CD14-positive monocyte (primary cell): ENCODE measurements at regions not wholly inside any gene's neighbourhood (a gene's known extent, or its start where the extent isn't known, plus 50 kb on each side); places are given as distances from the start of the nearest gene placed in this dataset.

Experiments used
- DNase-seq, 3 donors: peaks; one replicate each; pipeline ENCODE4 v3.0.0-alpha.2; 2011 to 2022
- H2AFZ ChIP-seq: 2 replicates; pipeline ENCODE4 v1.6.0; 2012; ENCODE audit warnings: mild to moderate bottlenecking, low read depth, low read length, inconsistent platforms; ENCODE audit not compliant: insufficient read depth, poor library complexity, severe bottlenecking
- H3K27ac ChIP-seq, 2 donors: 1 replicate in 1 of 2; 2 replicates in 1 of 2; pipeline ENCODE4 v1.5.1; 2012 to 2013; ENCODE audit warnings: low read length in 2 of 2, control low read depth in 1 of 2, inconsistent platforms in 1 of 2, low read depth in 1 of 2, mild to moderate bottlenecking in 1 of 2
- H3K27me3 ChIP-seq, 2 donors: one replicate each; pipeline versions ENCODE4 v1.6.0 to v1.6.1; 2011 to 2013; ENCODE audit warnings: low read length in 2 of 2; ENCODE audit not compliant: control insufficient read depth in 2 of 2, insufficient read depth in 2 of 2
- H3K36me3 ChIP-seq, 2 donors: replicated peaks in 1 of 2; 1 replicate in 1 of 2; 2 replicates in 1 of 2; pipeline versions ENCODE4 v1.5.1 to v1.6.1; 2012 to 2013; ENCODE audit warnings: low read length in 2 of 2, control low read depth in 1 of 2, inconsistent platforms in 1 of 2, mild to moderate bottlenecking in 1 of 2; ENCODE audit not compliant: insufficient read depth in 2 of 2, control insufficient read depth in 1 of 2
- H3K4me1 ChIP-seq, 2 donors: 1 replicate in 1 of 2; 2 replicates in 1 of 2; pipeline versions ENCODE4 v1.5.1 to v1.6.1; 2012 to 2013; ENCODE audit warnings: low read length in 2 of 2, control low read depth in 1 of 2, inconsistent platforms in 1 of 2, mild to moderate bottlenecking in 1 of 2, moderate library complexity in 1 of 2; ENCODE audit not compliant: insufficient read depth in 2 of 2, control insufficient read depth in 1 of 2
- H3K4me2 ChIP-seq: replicated peaks from 2 replicates; pipeline ENCODE3; 2012; ENCODE audit warnings: low read length, moderate library complexity, mild to moderate bottlenecking; ENCODE audit not compliant: poor library complexity, severe bottlenecking; ENCODE audit errors: extremely low read depth
- H3K4me3 ChIP-seq, 3 experiments: fragments of 200-600 bp in 1 of 3; sonication (generic) in 1 of 3; replicated peaks in 1 of 3; 1 replicate in 2 of 3; 2 replicates in 1 of 3; pipeline ENCODE4 v1.5.1; 2011 to 2013; ENCODE audit warnings: low read length in 3 of 3, mild to moderate bottlenecking in 3 of 3, control low read depth in 2 of 3, low read depth in 2 of 3, inconsistent platforms in 1 of 3, moderate library complexity in 1 of 3
- H3K79me2 ChIP-seq: 2 replicates; pipeline ENCODE4 v1.6.0; 2012; ENCODE audit warnings: mild to moderate bottlenecking, control low read depth, inconsistent platforms, low read length, moderate library complexity; ENCODE audit not compliant: insufficient read depth
- H3K9ac ChIP-seq: 2 replicates; pipeline ENCODE4 v1.6.0; 2017; ENCODE audit warnings: low read length, mild to moderate bottlenecking; ENCODE audit not compliant: insufficient read depth, poor library complexity, severe bottlenecking
- H3K9me3 ChIP-seq, 2 donors: replicated peaks in 1 of 2; 1 replicate in 1 of 2; 2 replicates in 1 of 2; pipeline versions ENCODE4 v1.5.1 to v1.6.1; 2012 to 2013; ENCODE audit warnings: low read length in 2 of 2, control low read depth in 1 of 2; ENCODE audit not compliant: control insufficient read depth in 1 of 2, insufficient read depth in 1 of 2
- H4K20me1 ChIP-seq: 2 replicates; pipeline ENCODE4 v1.6.0; 2012; ENCODE audit warnings: mild to moderate bottlenecking, low read length, control low read depth, moderate library complexity; ENCODE audit not compliant: insufficient read depth
- H3K27ac Mint-ChIP-seq, 7 donors: one replicate each; pipeline ENCODE4 v1.8.0; 2020; ENCODE audit warnings: mild to moderate bottlenecking in 7 of 7, mixed read lengths in 7 of 7, moderate library complexity in 6 of 7, inconsistent platforms in 2 of 7
- H3K27me3 Mint-ChIP-seq, 3 donors: one replicate each; pipeline ENCODE4 v1.8.0; 2021 to 2022; ENCODE audit warnings: low read depth in 3 of 3, mild to moderate bottlenecking in 3 of 3, mixed read lengths in 3 of 3, moderate library complexity in 3 of 3, inconsistent platforms in 1 of 3
- H3K36me3 Mint-ChIP-seq, 2 donors: one replicate each; pipeline ENCODE4 v1.8.0; 2020; ENCODE audit warnings: mixed read lengths in 2 of 2, inconsistent platforms in 1 of 2, mild to moderate bottlenecking in 1 of 2
- H3K4me1 Mint-ChIP-seq: one replicate; pipeline ENCODE4 v1.8.0; 2020; ENCODE audit warnings: mild to moderate bottlenecking, mixed read lengths
- H3K4me3 Mint-ChIP-seq, 2 donors: one replicate each; pipeline ENCODE4 v1.8.0; 2020; ENCODE audit warnings: mild to moderate bottlenecking in 2 of 2, mixed read lengths in 2 of 2, moderate library complexity in 1 of 2
- H3K9me3 Mint-ChIP-seq, 7 donors: one replicate each; pipeline ENCODE4 v1.8.0; 2020 to 2022; ENCODE audit warnings: mixed read lengths in 7 of 7, mild to moderate bottlenecking in 6 of 7, moderate library complexity in 6 of 7, inconsistent platforms in 2 of 7
- WGBS: methylation state at CpG from one replicate; pipeline ENCODE4 v1.1.5; 2013; ENCODE audit warnings: missing lambda C conversion rate; ENCODE audit not compliant: insufficient coverage; 5-methylcytosine and 5-hydroxymethylcytosine counted together
- intact Hi-C, 2 donors: fragments of 100-400 bp; cut with micrococcal nuclease; formaldehyde crosslinking; loops; one replicate each; pipeline versions ENCODE4 v1.15.0 to v1.15.1; 2023
- TF ChIP-seq, protein P1 (sequence below): fragments of 200-600 bp; IDR thresholded peaks from one replicate; pipeline ENCODE4 v1.8.0; 2022; ENCODE audit warnings: antibody characterized with exemption, mild to moderate bottlenecking

DNA sequence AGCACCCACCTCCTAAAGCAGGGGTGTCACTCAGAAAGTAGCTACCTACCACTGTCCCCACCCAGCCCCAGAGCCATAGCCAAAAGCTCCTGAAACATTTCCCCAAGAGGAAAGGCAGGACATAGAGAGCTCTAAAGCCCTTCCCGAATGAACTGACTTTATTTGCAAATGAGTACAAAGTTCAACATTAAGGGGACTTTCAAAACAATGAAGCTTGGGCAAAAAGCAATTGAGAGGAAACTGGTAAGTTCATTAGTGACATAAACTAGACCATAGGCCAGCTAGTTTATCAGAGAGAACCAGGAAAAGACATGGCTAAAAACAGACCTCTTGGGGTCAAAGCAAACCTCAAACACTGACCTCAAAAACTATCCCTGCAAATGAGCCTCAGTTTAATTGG lies 72.7 kb downstream of the IGLL5 start:
- H4K20me1 ChIP-seq, result no peaks in the 10 kb centered on the region
- no peak overlapping the region for H3K9ac ChIP-seq
- no peak for DNase-seq
- Mint-ChIP-seq H3K4me3 (no peak overlapping the region), H3K9me3 (peaks cover 4 to 13% (median 8%) of the 10 kb centered on the region in 7 donors), H3K27ac (no peak overlapping the region), H3K27me3 (peaks cover 11 to 27% (median 23%) of the 10 kb centered on the region in 3 donors), H3K36me3 (no peaks in the 10 kb centered on the region), H3K4me1 (peaks cover 6% of the 10 kb centered on the region)
- H3K9me3 ChIP-seq, result no peaks in the 10 kb centered on the region
- TF ChIP-seq, protein P1, sequence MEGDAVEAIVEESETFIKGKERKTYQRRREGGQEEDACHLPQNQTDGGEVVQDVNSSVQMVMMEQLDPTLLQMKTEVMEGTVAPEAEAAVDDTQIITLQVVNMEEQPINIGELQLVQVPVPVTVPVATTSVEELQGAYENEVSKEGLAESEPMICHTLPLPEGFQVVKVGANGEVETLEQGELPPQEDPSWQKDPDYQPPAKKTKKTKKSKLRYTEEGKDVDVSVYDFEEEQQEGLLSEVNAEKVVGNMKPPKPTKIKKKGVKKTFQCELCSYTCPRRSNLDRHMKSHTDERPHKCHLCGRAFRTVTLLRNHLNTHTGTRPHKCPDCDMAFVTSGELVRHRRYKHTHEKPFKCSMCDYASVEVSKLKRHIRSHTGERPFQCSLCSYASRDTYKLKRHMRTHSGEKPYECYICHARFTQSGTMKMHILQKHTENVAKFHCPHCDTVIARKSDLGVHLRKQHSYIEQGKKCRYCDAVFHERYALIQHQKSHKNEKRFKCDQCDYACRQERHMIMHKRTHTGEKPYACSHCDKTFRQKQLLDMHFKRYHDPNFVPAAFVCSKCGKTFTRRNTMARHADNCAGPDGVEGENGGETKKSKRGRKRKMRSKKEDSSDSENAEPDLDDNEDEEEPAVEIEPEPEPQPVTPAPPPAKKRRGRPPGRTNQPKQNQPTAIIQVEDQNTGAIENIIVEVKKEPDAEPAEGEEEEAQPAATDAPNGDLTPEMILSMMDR, result no peak
- H2AFZ ChIP-seq, result no peak overlapping the region
- no peak overlapping the region for H3K27ac ChIP-seq
- H3K27me3 ChIP-seq, result peaks cover 6 to 8% of the 10 kb centered on the region in 2 donors
- H3K4me3 ChIP-seq, result no peak overlapping the region
- H3K4me2 ChIP-seq, result no peak overlapping the region
- intact Hi-C loops, result loop anchor here in 1 of 2 donors (5.0 kb wide), 1 partner anchor 167 kb away; no protein-coding TSS in a partner anchor
- H3K4me1 ChIP-seq, result peaks cover 6% of the 10 kb centered on the region in 2 donors
- no peaks in the 10 kb centered on the region for H3K79me2 ChIP-seq
- no peaks in the 10 kb centered on the region for H3K36me3 ChIP-seq
- WGBS, result no CpG with 5 or more reads among the region's 1 CpG

DNA sequence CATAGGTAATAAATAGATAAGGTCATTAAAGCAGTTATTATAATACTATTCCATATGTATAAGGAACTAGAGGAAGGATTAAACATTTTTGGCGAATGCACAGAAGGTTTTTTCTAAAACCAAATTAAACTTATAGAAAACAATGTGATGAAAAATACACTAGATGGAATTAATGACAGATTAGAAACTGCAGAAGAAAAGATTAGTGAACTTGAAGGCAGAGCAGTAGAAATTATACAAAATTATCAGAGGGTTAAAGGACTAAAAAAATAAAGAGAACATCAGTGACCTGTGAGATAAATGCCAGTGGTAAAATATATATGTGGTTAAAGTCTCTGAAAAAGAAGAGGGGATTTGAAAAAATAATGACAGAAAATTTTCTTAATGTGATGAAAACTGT lies 74.0 kb downstream of the IGLL5 start:
- H3K27me3 Mint-ChIP-seq, result peaks cover 16 to 38% (median 32%) of the 10 kb centered on the region in 3 donors
- H3K4me2 ChIP-seq, result no peak overlapping the region

More for the DNA sequence above, 74.0 kb downstream of the IGLL5 start:
- H2AFZ ChIP-seq, result no peak overlapping the region
- no peak overlapping the region for H3K27ac ChIP-seq
- no peaks in the 10 kb centered on the region for H3K79me2 ChIP-seq
- H3K27ac Mint-ChIP-seq, result no peak overlapping the region
- no peak overlapping the region for H3K9ac ChIP-seq
- no peaks in the 10 kb centered on the region for H3K4me1 Mint-ChIP-seq
- no peak overlapping the region for H3K4me3 ChIP-seq
- no peak for DNase-seq
- H3K4me1 ChIP-seq, result no peaks in the 10 kb centered on the region
- no peaks in the 10 kb centered on the region for H3K36me3 ChIP-seq
- H3K9me3 ChIP-seq, result no peaks in the 10 kb centered on the region
- H3K9me3 Mint-ChIP-seq, result peaks cover 4 to 13% (median 8%) of the 10 kb centered on the region in 7 donors
- TF ChIP-seq, protein P1, result no peak
- no peaks in the 10 kb centered on the region for H4K20me1 ChIP-seq
- H3K36me3 Mint-ChIP-seq, result no peaks in the 10 kb centered on the region
- no peak overlapping the region for H3K4me3 Mint-ChIP-seq
- no CpG with 5 or more reads among the region's 1 CpG for WGBS
- H3K27me3 ChIP-seq, result peaks cover 10 to 14% of the 10 kb centered on the region in 2 donors
- intact Hi-C loops, result loop anchor here in 1 of 2 donors (5.0 kb wide), 1 partner anchor 166 kb away; no protein-coding TSS in a partner anchor
